A549 (cell line): ENCODE measurements at regions not wholly inside any gene's neighbourhood (a gene's known extent, or its start where the extent isn't known, plus 50 kb on each side); places are given as distances from the start of the nearest gene placed in this dataset.

Experiments used
- ATAC-seq, 2 experiments: fragments of 200-7000 bp in 1 of 2; fragments of >200 bp in 1 of 2; cut with Nextera tagmentation in 1 of 2; cut with Tn5 transposase in 1 of 2; 3 replicates each; pipeline versions ENCODE4 v1.8.0 to v1.9.1; 2018 to 2020; ENCODE audit warnings: mild to moderate bottlenecking in 1 of 2, moderate library complexity in 1 of 2
- CTCF ChIA-PET: fragments of 300-600 bp; sonication (Branson Sonifier 250); formaldehyde crosslinking; extraction: SDS; loops from one replicate; lab custom pipeline; 2021; ENCODE audit warnings: antibody characterized with exemption, inconsistent platforms; lab: Yijun Ruan, JAX
- POLR2A ChIA-PET: fragments of 350-600 bp; formaldehyde crosslinking; extraction: SDS; loops from one replicate; lab custom pipeline; 2021; ENCODE audit warnings: antibody characterized with exemption, inconsistent platforms; lab: Yijun Ruan, JAX
- DNase-seq, 2 experiments: peaks; one replicate each; pipeline versions ENCODE4 v3.0.0 to v3.0.0-alpha.2; 2011 to 2016; ENCODE audit warnings: low read depth in 1 of 2, low spot score in 1 of 2
- FAIRE-seq: peaks from 2 replicates; lab custom pipeline; 2011; peaks lifted over from hg19 to GRCh38; lab: Jason Lieb, UNC
- H3K27ac ChIP-seq, 2 experiments: fragments of >200 bp; sonication (Bioruptor Twin); formaldehyde crosslinking; 3 replicates each; pipeline ENCODE4 v1.5.1; 2016 to 2017
- H3K4me1 ChIP-seq: fragments of >200 bp; sonication (Bioruptor Twin); formaldehyde crosslinking; 3 replicates; pipeline ENCODE4 v1.6.1; 2016
- H3K4me2 ChIP-seq: fragments of >200 bp; sonication (Bioruptor Twin); formaldehyde crosslinking; 3 replicates; pipeline ENCODE4 v1.6.1; 2016
- H3K4me3 ChIP-seq: fragments of >200 bp; sonication (Bioruptor Twin); formaldehyde crosslinking; 3 replicates; pipeline ENCODE4 v1.5.1; 2016
- H3K9me3 ChIP-seq: fragments of >200 bp; sonication (Bioruptor Twin); formaldehyde crosslinking; 3 replicates; pipeline ENCODE4 v1.6.1; 2016
- CBX2 ChIP-seq: fragments of 200-600 bp; sonication (generic); IDR thresholded peaks from 2 replicates; pipeline ENCODE4 v1.6.1; 2016; ENCODE audit warnings: low read depth, mild to moderate bottlenecking, borderline replicate concordance
- CEBPB ChIP-seq, 2 experiments: fragments of >200 bp in 1 of 2; sonication (Bioruptor Twin) in 1 of 2; formaldehyde crosslinking in 1 of 2; IDR thresholded peaks; 2 replicates each; pipeline ENCODE4 v1.6.1; 2012 to 2016
- CHD2 ChIP-seq: fragments of 150-350 bp; IDR thresholded peaks from 2 replicates; pipeline ENCODE4 v1.6.1; 2014; ENCODE audit warnings: low read length; ENCODE audit not compliant: partially characterized antibody
- EHF ChIP-seq: fragments of 250-450 bp; sonication (Bioruptor Pico); IDR thresholded peaks from 2 replicates; pipeline ENCODE4 v1.5.0; 2020; ENCODE audit warnings: mild to moderate bottlenecking
- GATA3 ChIP-seq: IDR thresholded peaks from 2 replicates; pipeline ENCODE4 v1.6.1; 2012; ENCODE audit warnings: borderline replicate concordance
- HDAC2 ChIP-seq: fragments of 200-600 bp; sonication (generic); IDR thresholded peaks from 2 replicates; pipeline ENCODE4 v1.6.1; 2016
- HES2 ChIP-seq: fragments of >200 bp; sonication (Bioruptor Twin); formaldehyde crosslinking; IDR thresholded peaks from 2 replicates; pipeline ENCODE4 v1.6.1; 2016
- HEYL ChIP-seq: fragments of 250-450 bp; sonication (Bioruptor Pico); IDR thresholded peaks from 2 replicates; pipeline ENCODE4 v1.8.0; 2021; ENCODE audit warnings: mild to moderate bottlenecking, moderate library complexity
- HOXA7 ChIP-seq: fragments of 250-450 bp; sonication (Bioruptor Pico); IDR thresholded peaks from 2 replicates; pipeline ENCODE4 v1.5.0; 2020; ENCODE audit warnings: mild to moderate bottlenecking, moderate library complexity
- HOXB13 ChIP-seq: fragments of 250-450 bp; sonication (Bioruptor Pico); IDR thresholded peaks from 2 replicates; pipeline ENCODE4 v1.5.0; 2020; ENCODE audit warnings: low read depth, mild to moderate bottlenecking, moderate library complexity
- HOXB5 ChIP-seq: fragments of 250-450 bp; sonication (Bioruptor Pico); IDR thresholded peaks from 2 replicates; pipeline ENCODE4 v1.5.0; 2020; ENCODE audit warnings: mild to moderate bottlenecking, moderate library complexity
- JUNB ChIP-seq: fragments of >200 bp; sonication (Bioruptor Twin); formaldehyde crosslinking; IDR thresholded peaks from 2 replicates; pipeline ENCODE4 v1.6.1; 2016
- KDM1A ChIP-seq: fragments of 200-600 bp; sonication (generic); IDR thresholded peaks from 2 replicates; pipeline ENCODE4 v1.6.1; 2016; ENCODE audit warnings: low read depth, mild to moderate bottlenecking
- KDM5A ChIP-seq: fragments of 200-600 bp; sonication (generic); IDR thresholded peaks from 2 replicates; pipeline ENCODE4 v1.6.1; 2016; ENCODE audit warnings: antibody characterized with exemption, mild to moderate bottlenecking
- MAZ ChIP-seq: fragments of 150-350 bp; IDR thresholded peaks from 2 replicates; pipeline ENCODE4 v1.6.1; 2014; ENCODE audit warnings: antibody characterized with exemption, low read depth, low read length, borderline replicate concordance
- MYC ChIP-seq: IDR thresholded peaks from 2 replicates; pipeline ENCODE4 v1.6.1; 2012; ENCODE audit warnings: mild to moderate bottlenecking, inconsistent platforms, low read length, improper control_type of control experiment, borderline replicate concordance
- NFE2L2 ChIP-seq: fragments of 150-350 bp; conservative IDR thresholded peaks from 2 replicates; pipeline ENCODE4 v1.6.1; 2014; ENCODE audit warnings: low read length
- NPAS2 ChIP-seq: fragments of 250-450 bp; sonication (Bioruptor Pico); IDR thresholded peaks from 2 replicates; pipeline ENCODE4 v1.8.0; 2022; ENCODE audit warnings: mild to moderate bottlenecking, moderate library complexity, borderline replicate concordance
- NR3C1 ChIP-seq: fragments of >200 bp; sonication (Bioruptor Twin); formaldehyde crosslinking; IDR thresholded peaks from 3 replicates; pipeline ENCODE4 v1.6.1; 2017
- PBX3 ChIP-seq: IDR thresholded peaks from 2 replicates; pipeline ENCODE4 v1.6.1; 2012
- RARB ChIP-seq: fragments of 250-450 bp; sonication (Bioruptor Pico); IDR thresholded peaks from 2 replicates; pipeline ENCODE4 v1.8.0; 2021; ENCODE audit warnings: mild to moderate bottlenecking, moderate library complexity
- RCOR1 ChIP-seq: fragments of 150-350 bp; IDR thresholded peaks from 2 replicates; pipeline ENCODE4 v1.6.1; 2014; ENCODE audit warnings: antibody characterized with exemption, low read length, low read depth
- RNF2 ChIP-seq: fragments of 200-600 bp; sonication (generic); IDR thresholded peaks from 2 replicates; pipeline ENCODE4 v1.6.1; 2016; ENCODE audit warnings: low read depth, mild to moderate bottlenecking, antibody characterized with exemption, moderate library complexity, borderline replicate concordance
- SMC3 ChIP-seq: fragments of >200 bp; sonication (Bioruptor Twin); formaldehyde crosslinking; IDR thresholded peaks from 3 replicates; pipeline ENCODE4 v1.6.1; 2018; ENCODE audit warnings: inconsistent platforms
- SREBF2 ChIP-seq: fragments of 450-650 bp; IDR thresholded peaks from 2 replicates; pipeline ENCODE4 v1.6.1; 2014; ENCODE audit warnings: mild to moderate bottlenecking, moderate library complexity
- TFCP2L1 ChIP-seq: fragments of 250-450 bp; sonication (Bioruptor Pico); IDR thresholded peaks from 2 replicates; pipeline ENCODE4 v1.5.0; 2021; ENCODE audit warnings: mild to moderate bottlenecking
- TP53 ChIP-seq: fragments of 250-450 bp; sonication (Bioruptor Pico); IDR thresholded peaks from 2 replicates; pipeline ENCODE4 v1.5.0; 2021; ENCODE audit warnings: mild to moderate bottlenecking, moderate library complexity
- ZFP36 ChIP-seq: fragments of 450-650 bp; IDR thresholded peaks from 2 replicates; pipeline ENCODE4 v1.6.1; 2014; ENCODE audit warnings: borderline replicate concordance; ENCODE audit not compliant: partially characterized antibody
- ZSCAN20 ChIP-seq: fragments of 250-450 bp; sonication (Bioruptor Pico); IDR thresholded peaks from 2 replicates; pipeline ENCODE4 v1.8.0; 2022; ENCODE audit warnings: mild to moderate bottlenecking, moderate library complexity
- whole genome bisulfite sequencing: methylation state at CpG from one replicate; pipeline ENCODE4 v1.1.6; 2017; ENCODE audit errors: missing lambda C conversion rate; 5-methylcytosine and 5-hydroxymethylcytosine counted together

- FAIRE-seq, result no peak
- H3K4me1 ChIP-seq, result no peaks in the 10 kb centered on the region; the same call in 2 of the 3 replicates
- CTCF ChIA-PET, result interaction anchor here (0.6 to 1.4 kb wide), 7 partner anchors 13 to 485 kb away, joined by 3 to 7 read pairs (median 3); no protein-coding TSS in a partner anchor
- POLR2A ChIA-PET, result no interaction called here
- no peak for ATAC-seq
- H3K27ac ChIP-seq, result no peak overlapping the region
- DNase-seq, result no peak
- no peaks in the 10 kb centered on the region for H3K9me3 ChIP-seq
- H3K4me3 ChIP-seq, result no peak overlapping the region
- TF ChIP-seq HOXB13 (CRISPR knock-in tag) (no peak), CHD2 (no peak), RARB (no peak), RNF2 (no peak), MAZ (no peak), HEYL (CRISPR knock-in tag) (no peak), NR3C1 (no peak), SREBF2 (no peak), GATA3 (no peak), SMC3 (no peak), RCOR1 (no peak), KDM5A (no peak), CBX2 (no peak), HOXA7 (CRISPR knock-in tag) (no peak), MYC (no peak)
- no peak overlapping the region for H3K4me2 ChIP-seq
- 80% methylated on average over 3 of the region's 3 CpGs for WGBS
These were observed 95.9 kb downstream of the BLID start for GRCh38 chr11:122019908-122020694.

- ChIA-PET CTCF (interaction anchor here (1.0 to 1.7 kb wide), 2 partner anchors 13 to 498 kb away, joined by 3 read pairs; no protein-coding TSS in a partner anchor), POLR2A (no interaction called here)
- ATAC-seq, result no peak
- H3K4me2 ChIP-seq, result no peak overlapping the region
- no peak overlapping the region for H3K4me3 ChIP-seq
- no peak for DNase-seq
- H3K4me1 ChIP-seq, result no peaks in the 10 kb centered on the region
- 4% methylated on average over 4 of the region's 4 CpGs for WGBS
- TF ChIP-seq HDAC2 (no peak), ZSCAN20 (CRISPR knock-in tag) (no peak), HOXB5 (CRISPR knock-in tag) (no peak), NPAS2 (CRISPR knock-in tag) (no peak), EHF (CRISPR knock-in tag) (no peak), CBX2 (no peak), TFCP2L1 (CRISPR knock-in tag) (no peak)
- FAIRE-seq, result no peak
- H3K9me3 ChIP-seq, result no peaks in the 10 kb centered on the region
- H3K27ac ChIP-seq, result no peak overlapping the region
These were observed 108.4 kb downstream of the BLID start for GRCh38 chr11:122007601-122008071.

GRCh38 chr11:122004446-122004845 lies 111.6 kb downstream of the BLID start:
- Histone ChIP-seq H3K4me2 (no peak overlapping the region), H3K4me1 (no peaks in the 10 kb centered on the region), H3K9me3 (no peaks in the 10 kb centered on the region), H3K4me3 (no peak overlapping the region), H3K27ac (no peak overlapping the region)
- WGBS, result 61% methylated on average over 1 of the region's 1 CpG
- DNase-seq (no peak), FAIRE-seq (no peak), ATAC-seq (no peak)
- TF ChIP-seq JUNB, result no peak
- TF ChIP-seq HEYL (CRISPR knock-in tag), result no peak
- no peak for TF ChIP-seq TP53 (CRISPR knock-in tag)
- no peak for TF ChIP-seq ZFP36
- no peak for TF ChIP-seq KDM1A
- no peak for TF ChIP-seq HES2
- no peak for TF ChIP-seq PBX3
- TF ChIP-seq NFE2L2, result no peak
- TF ChIP-seq CEBPB (IDR thresholded peaks at IDR 0.05), result no peak
- ChIA-PET POLR2A (no interaction called here), CTCF (no interaction called here)
